Smooth muscle cell (in vitro differentiated cells): ENCODE measurements at regions not wholly inside any gene's neighbourhood (a gene's known extent, or its start where the extent isn't known, plus 50 kb on each side); places are given as distances from the start of the nearest gene placed in this dataset.

Experiments
- DNase-seq: peaks from one replicate; lab custom pipeline; 2025; ENCODE audit not compliant: unreplicated experiment; lab: John Stamatoyannopoulos, UW
- H2AFZ ChIP-seq: fragments of 200-600 bp; sonication (generic); 2 replicates; pipeline ENCODE4 v1.6.0; 2016; ENCODE audit warnings: antibody characterized with exemption, low read depth, mild to moderate bottlenecking
- H3F3A ChIP-seq: fragments of 200-600 bp; sonication (generic); 2 replicates; pipeline ENCODE4 v1.6.0; 2017; ENCODE audit warnings: antibody characterized with exemption, low read depth
- H3K27ac ChIP-seq: fragments of 200-600 bp; sonication (generic); 2 replicates; pipeline ENCODE4 v1.5.1; 2016; ENCODE audit warnings: low read depth, mild to moderate bottlenecking
- H3K27me3 ChIP-seq: fragments of 200-600 bp; sonication (generic); 2 replicates; pipeline ENCODE4 v1.6.1; 2016; ENCODE audit warnings: low read depth, mild to moderate bottlenecking
- H3K36me3 ChIP-seq: fragments of 200-600 bp; sonication (generic); 2 replicates; pipeline ENCODE4 v1.5.1; 2016; ENCODE audit warnings: low read depth
- H3K4me1 ChIP-seq: fragments of 200-600 bp; sonication (generic); 2 replicates; pipeline ENCODE4 v1.5.1; 2016; ENCODE audit warnings: low read depth
- H3K4me2 ChIP-seq: fragments of 200-600 bp; sonication (generic); 2 replicates; pipeline ENCODE4 v1.6.0; 2016; ENCODE audit warnings: mild to moderate bottlenecking
- H3K4me3 ChIP-seq: fragments of 200-600 bp; sonication (generic); 2 replicates; pipeline ENCODE4 v1.5.1; 2016; ENCODE audit warnings: mild to moderate bottlenecking
- H3K79me2 ChIP-seq: fragments of 200-600 bp; sonication (generic); 2 replicates; pipeline ENCODE4 v1.6.0; 2016; ENCODE audit warnings: low read depth, mild to moderate bottlenecking
- H3K9ac ChIP-seq: fragments of 200-600 bp; sonication (generic); 2 replicates; pipeline ENCODE4 v1.6.0; 2016; ENCODE audit warnings: low read depth
- H3K9me3 ChIP-seq: fragments of 200-600 bp; sonication (generic); replicated peaks from 2 replicates; pipeline ENCODE4 v1.5.1; 2016; ENCODE audit warnings: low read depth
- H4K20me1 ChIP-seq: fragments of 200-600 bp; sonication (generic); 2 replicates; pipeline ENCODE4 v1.6.0; 2016; ENCODE audit warnings: low read depth
- WGBS: methylation state at CpG from one replicate; pipeline ENCODE4 v1.1.7; 2016; ENCODE audit warnings: low lambda C conversion rate; 5-methylcytosine and 5-hydroxymethylcytosine counted together
- TF ChIP-seq, protein P1 (sequence below): fragments of 200-600 bp; sonication (generic); IDR thresholded peaks from 2 replicates; pipeline ENCODE4 v1.5.1; 2017; ENCODE audit warnings: borderline replicate concordance, mild to moderate bottlenecking, antibody characterized with exemption; ENCODE audit not compliant: insufficient read depth, poor library complexity, severe bottlenecking

DNA sequence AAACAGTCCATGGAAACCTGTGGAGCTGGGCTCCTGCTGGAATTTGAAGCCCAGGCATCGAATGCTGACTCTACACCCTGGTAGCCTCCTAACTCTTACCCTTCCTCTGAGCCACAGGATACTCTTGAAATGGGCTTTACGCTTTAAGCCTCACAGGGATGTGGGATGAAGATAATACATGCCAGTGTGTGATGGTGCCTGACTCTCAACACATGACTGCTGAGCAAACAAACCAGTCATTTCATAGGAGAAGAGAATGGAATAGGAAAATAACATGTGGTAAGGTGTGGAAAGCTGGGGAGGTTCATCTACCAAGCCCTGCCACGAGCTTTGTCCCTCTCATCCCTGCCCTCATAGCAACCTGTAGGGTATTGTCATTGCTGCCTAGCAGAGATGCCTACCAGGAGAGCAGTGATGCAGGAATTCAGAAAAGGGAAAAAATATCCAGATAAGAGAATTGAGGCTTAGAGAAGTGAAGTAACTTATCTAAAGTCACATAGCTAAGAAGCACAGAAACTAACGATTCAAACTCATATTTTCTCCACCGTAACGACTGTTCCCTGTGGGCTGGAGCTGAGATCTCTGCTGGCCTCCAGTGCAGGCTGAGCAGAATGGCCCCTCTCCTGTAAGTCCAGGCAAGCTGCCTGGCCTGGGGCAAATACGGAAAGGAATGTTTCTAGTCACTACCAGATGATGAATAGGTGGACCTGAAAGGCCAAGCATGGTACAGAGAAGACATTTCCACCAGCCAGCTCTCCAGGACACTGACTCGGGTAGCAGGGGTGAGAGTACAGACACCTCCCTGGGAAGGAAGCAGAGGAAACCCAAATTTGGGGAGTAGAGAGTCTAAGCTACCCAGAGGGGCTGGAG, 90.2 kb upstream of the DUSP5 start:
- H4K20me1 ChIP-seq, result no peaks in the 10 kb centered on the region
- DNase-seq, result no peak
- H3K27me3 ChIP-seq, result no peaks in the 10 kb centered on the region
- TF ChIP-seq, protein P1, sequence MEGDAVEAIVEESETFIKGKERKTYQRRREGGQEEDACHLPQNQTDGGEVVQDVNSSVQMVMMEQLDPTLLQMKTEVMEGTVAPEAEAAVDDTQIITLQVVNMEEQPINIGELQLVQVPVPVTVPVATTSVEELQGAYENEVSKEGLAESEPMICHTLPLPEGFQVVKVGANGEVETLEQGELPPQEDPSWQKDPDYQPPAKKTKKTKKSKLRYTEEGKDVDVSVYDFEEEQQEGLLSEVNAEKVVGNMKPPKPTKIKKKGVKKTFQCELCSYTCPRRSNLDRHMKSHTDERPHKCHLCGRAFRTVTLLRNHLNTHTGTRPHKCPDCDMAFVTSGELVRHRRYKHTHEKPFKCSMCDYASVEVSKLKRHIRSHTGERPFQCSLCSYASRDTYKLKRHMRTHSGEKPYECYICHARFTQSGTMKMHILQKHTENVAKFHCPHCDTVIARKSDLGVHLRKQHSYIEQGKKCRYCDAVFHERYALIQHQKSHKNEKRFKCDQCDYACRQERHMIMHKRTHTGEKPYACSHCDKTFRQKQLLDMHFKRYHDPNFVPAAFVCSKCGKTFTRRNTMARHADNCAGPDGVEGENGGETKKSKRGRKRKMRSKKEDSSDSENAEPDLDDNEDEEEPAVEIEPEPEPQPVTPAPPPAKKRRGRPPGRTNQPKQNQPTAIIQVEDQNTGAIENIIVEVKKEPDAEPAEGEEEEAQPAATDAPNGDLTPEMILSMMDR, result no peak
- H3K4me1 ChIP-seq, result peaks cover 17% of the 10 kb centered on the region
- no peak overlapping the region for H3K9ac ChIP-seq
- no peaks in the 10 kb centered on the region for H3K79me2 ChIP-seq
- H3K4me2 ChIP-seq, result peak overlapping the region; percentile 54
- no peak overlapping the region for H2AFZ ChIP-seq
- H3K36me3 ChIP-seq, result no peaks in the 10 kb centered on the region
- H3F3A ChIP-seq, result peaks cover 7% of the 10 kb centered on the region
- WGBS, result 34% methylated on average over 8 of the region's 8 CpGs
- H3K27ac ChIP-seq, result peak overlapping the region; percentile 41
- H3K9me3 ChIP-seq, result no peaks in the 10 kb centered on the region
- no peak overlapping the region for H3K4me3 ChIP-seq

DNA sequence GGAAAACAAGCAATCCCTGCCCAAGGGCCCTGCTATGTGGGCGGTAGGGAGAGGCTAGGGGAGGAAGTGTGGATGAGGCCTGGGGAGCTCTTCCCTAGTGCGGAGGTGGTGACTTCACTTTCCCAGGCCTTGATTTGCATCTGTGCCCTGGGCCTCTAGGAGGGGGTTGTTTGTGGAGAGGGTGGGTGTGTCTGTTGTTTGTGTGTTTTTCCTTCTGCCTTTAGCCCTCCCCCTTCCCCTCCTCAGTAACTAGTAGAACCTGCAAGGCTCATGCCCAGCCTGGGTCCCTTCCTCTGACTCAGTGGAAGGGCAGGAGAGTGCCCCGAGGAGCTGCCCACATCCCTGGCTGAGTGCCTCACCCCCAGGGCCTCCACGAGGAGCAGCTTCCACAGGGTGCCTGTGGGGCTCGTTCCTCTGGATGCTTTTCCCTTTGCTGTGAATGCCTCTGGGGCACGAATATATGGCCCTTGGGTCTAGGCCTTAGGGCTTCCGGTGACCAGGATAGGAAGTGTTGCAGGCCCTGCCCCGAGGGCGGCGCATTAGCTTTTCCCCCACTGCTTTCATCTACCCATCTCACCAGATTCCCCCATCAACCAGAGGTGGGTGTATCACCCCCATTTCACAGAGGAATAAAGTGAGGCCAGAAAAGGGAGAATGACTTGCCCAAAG, 89.4 kb upstream of the DUSP5 start:
- no peaks in the 10 kb centered on the region for H3K79me2 ChIP-seq
- H3K9ac ChIP-seq, result no peak overlapping the region
- H3K36me3 ChIP-seq, result no peaks in the 10 kb centered on the region
- H3K4me3 ChIP-seq, result no peak overlapping the region
- peaks cover 7% of the 10 kb centered on the region for H3F3A ChIP-seq
- WGBS, result 53% methylated on average over 10 of the region's 10 CpGs
- TF ChIP-seq, protein P1, result no peak
- H2AFZ ChIP-seq, result no peak overlapping the region
- peaks cover 17% of the 10 kb centered on the region for H3K4me1 ChIP-seq
- peak overlapping the region; percentile 54 for H3K4me2 ChIP-seq
- no peaks in the 10 kb centered on the region for H3K27me3 ChIP-seq
- H3K9me3 ChIP-seq, result no peaks in the 10 kb centered on the region
- peak overlapping the region; percentile 41 for H3K27ac ChIP-seq
- DNase-seq, result no peak
- H4K20me1 ChIP-seq, result no peaks in the 10 kb centered on the region

DNA sequence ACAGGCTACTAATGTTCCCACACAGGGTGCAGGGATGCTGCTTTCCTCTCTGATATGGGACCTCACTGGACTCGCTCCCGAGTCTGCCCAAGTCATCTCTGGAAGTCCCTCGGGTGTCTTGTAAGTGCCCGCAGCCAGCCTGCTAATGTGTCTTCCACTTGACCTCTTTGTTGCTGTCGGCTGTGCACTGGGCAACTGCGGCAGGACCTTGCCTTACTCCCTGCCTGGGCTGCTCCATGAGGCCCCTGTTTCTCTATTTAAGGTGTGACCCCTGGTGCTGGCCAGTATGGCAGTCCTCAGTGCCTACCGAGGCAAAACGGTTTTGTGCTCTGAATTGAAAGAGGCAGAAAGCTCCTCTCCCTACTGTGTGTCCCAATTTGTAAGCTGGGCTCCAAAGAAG, 88.8 kb upstream of the DUSP5 start:
- TF ChIP-seq, protein P1, result no peak
- Histone ChIP-seq H3K4me2 (no peak overlapping the region), H2AFZ (no peak overlapping the region), H3K9me3 (no peaks in the 10 kb centered on the region), H4K20me1 (no peaks in the 10 kb centered on the region), H3K27ac (no peak overlapping the region), H3K4me1 (peaks cover 17% of the 10 kb centered on the region), H3K79me2 (no peaks in the 10 kb centered on the region), H3F3A (peaks cover 7% of the 10 kb centered on the region), H3K27me3 (no peaks in the 10 kb centered on the region), H3K4me3 (no peak overlapping the region), H3K9ac (no peak overlapping the region), H3K36me3 (no peaks in the 10 kb centered on the region)
- WGBS, result 93% methylated on average over 8 of the region's 8 CpGs
- DNase-seq, result no peak

DNA sequence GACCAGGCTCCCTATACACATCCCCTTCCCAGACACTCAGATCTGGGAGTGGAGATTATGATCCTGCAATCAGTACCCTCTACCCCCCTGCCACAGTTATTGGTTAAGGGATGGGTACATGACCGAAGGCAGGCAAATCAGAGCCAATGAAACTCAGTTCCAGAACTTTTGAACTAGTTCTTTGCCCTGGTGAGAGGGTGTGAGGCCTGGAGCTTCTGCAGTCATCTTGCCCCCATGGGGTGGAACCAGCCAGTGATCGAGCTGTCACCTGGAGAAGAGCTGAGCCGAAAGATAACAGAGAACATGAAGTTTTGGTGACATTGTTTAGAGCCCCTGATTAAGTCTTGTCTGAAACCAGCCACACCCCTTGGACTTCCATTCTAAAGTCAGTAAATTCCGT, 88.2 kb upstream of the DUSP5 start:
- H2AFZ ChIP-seq, result no peak overlapping the region
- peaks cover 17% of the 10 kb centered on the region for H3K4me1 ChIP-seq
- no peaks in the 10 kb centered on the region for H4K20me1 ChIP-seq
- H3K9ac ChIP-seq, result no peak overlapping the region
- TF ChIP-seq, protein P1, result no peak
- H3F3A ChIP-seq, result peaks cover 7% of the 10 kb centered on the region
- H3K27ac ChIP-seq, result no peak overlapping the region
- H3K79me2 ChIP-seq, result no peaks in the 10 kb centered on the region
- H3K36me3 ChIP-seq, result no peaks in the 10 kb centered on the region
- no peak overlapping the region for H3K4me2 ChIP-seq
- DNase-seq, result no peak
- no peaks in the 10 kb centered on the region for H3K27me3 ChIP-seq
- no peaks in the 10 kb centered on the region for H3K9me3 ChIP-seq
- 91% methylated on average over 4 of the region's 4 CpGs for WGBS
- no peak overlapping the region for H3K4me3 ChIP-seq
